Chondrocyte (in vitro differentiated cells): ENCODE measurements at regions not wholly inside any gene's neighbourhood (a gene's known extent, or its start where the extent isn't known, plus 50 kb on each side); places are given as distances from the start of the nearest gene placed in this dataset.
"Not testable (repeated sequence)": the region's sequence is repeated elsewhere in the genome, so short reads cannot be mapped to it uniquely, and the experiment has no call there.

Source experiments
- DNase-seq: peaks from one replicate; pipeline ENCODE4 v3.0.0; 2021; ENCODE audit warnings: mixed read lengths, low spot score
- H3K27ac Mint-ChIP-seq: one replicate; pipeline ENCODE4 v1.8.0; 2021; ENCODE audit warnings: mild to moderate bottlenecking, moderate library complexity, mixed read lengths; ENCODE audit not compliant: unreplicated experiment
- H3K27me3 Mint-ChIP-seq: 2 replicates; pipeline ENCODE4 v1.8.0; 2021; ENCODE audit warnings: low read depth, mixed read lengths
- H3K36me3 Mint-ChIP-seq: 2 replicates; pipeline ENCODE4 v1.8.0; 2021; ENCODE audit warnings: low read depth, mixed read lengths
- H3K4me1 Mint-ChIP-seq: 2 replicates; pipeline ENCODE4 v1.8.0; 2021; ENCODE audit warnings: low read depth, mild to moderate bottlenecking, mixed read lengths
- H3K4me3 Mint-ChIP-seq: one replicate; pipeline ENCODE4 v1.8.0; 2021; ENCODE audit warnings: mild to moderate bottlenecking, moderate library complexity, mixed read lengths; ENCODE audit not compliant: unreplicated experiment
- H3K9me3 Mint-ChIP-seq: 2 replicates; pipeline ENCODE4 v1.8.0; 2021; ENCODE audit warnings: low read depth, mixed read lengths
- TF ChIP-seq, protein P1 (sequence below): fragments of 200-600 bp; sonication (generic); IDR thresholded peaks from 2 replicates; pipeline ENCODE4 v1.5.0; 2021; ENCODE audit warnings: antibody characterized with exemption, mild to moderate bottlenecking, moderate library complexity

DNA sequence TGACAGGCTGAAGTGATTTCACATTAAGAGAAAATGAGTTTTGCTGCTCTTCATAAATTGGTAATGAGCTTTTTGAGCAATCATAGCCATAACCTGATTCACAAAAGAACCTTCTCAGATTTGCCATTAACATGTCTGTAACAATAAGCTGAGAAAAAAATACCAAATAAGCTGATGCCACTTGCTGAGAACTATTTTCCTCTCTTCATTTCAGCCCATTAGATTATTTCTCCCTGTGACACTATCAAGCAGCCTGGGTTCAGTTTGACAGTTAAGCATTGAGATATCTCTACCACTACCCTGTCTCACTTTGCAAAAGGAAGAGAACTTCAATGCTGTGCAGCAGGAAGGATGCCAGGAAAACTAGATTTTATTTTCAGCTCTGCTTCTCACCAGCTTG lies 673.9 kb downstream of the TRIB2 start:
- H3K27ac Mint-ChIP-seq = no peak overlapping the region
- no peaks in the 10 kb centered on the region for H3K36me3 Mint-ChIP-seq
- TF ChIP-seq, protein P1, sequence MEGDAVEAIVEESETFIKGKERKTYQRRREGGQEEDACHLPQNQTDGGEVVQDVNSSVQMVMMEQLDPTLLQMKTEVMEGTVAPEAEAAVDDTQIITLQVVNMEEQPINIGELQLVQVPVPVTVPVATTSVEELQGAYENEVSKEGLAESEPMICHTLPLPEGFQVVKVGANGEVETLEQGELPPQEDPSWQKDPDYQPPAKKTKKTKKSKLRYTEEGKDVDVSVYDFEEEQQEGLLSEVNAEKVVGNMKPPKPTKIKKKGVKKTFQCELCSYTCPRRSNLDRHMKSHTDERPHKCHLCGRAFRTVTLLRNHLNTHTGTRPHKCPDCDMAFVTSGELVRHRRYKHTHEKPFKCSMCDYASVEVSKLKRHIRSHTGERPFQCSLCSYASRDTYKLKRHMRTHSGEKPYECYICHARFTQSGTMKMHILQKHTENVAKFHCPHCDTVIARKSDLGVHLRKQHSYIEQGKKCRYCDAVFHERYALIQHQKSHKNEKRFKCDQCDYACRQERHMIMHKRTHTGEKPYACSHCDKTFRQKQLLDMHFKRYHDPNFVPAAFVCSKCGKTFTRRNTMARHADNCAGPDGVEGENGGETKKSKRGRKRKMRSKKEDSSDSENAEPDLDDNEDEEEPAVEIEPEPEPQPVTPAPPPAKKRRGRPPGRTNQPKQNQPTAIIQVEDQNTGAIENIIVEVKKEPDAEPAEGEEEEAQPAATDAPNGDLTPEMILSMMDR = no peak
- peaks cover 9% of the 10 kb centered on the region for H3K9me3 Mint-ChIP-seq
- no peak for DNase-seq
- H3K27me3 Mint-ChIP-seq = no peaks in the 10 kb centered on the region
- no peaks in the 10 kb centered on the region for H3K4me1 Mint-ChIP-seq
- no peak overlapping the region for H3K4me3 Mint-ChIP-seq

DNA sequence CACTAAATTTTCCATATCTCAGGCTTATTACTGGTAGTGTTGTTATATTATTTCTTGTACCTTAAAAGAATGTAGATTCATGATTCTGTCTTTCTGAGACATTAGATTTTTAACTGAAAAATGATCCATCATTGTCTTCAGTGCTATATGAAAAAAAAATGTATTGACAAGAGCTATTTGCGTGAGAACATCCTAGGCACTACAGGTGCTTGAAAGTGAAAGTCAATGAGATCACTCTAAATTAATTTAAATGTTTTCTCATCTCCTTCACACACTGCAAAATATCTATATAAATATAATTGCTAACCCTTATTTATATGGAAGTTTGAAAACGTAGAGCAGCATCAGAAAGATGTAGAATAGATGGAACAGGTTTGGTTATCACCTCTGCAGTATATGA lies 684.6 kb downstream of the TRIB2 start:
- peaks cover 3% of the 10 kb centered on the region for H3K27me3 Mint-ChIP-seq
- H3K27ac Mint-ChIP-seq = no peak overlapping the region
- no peak overlapping the region for H3K4me3 Mint-ChIP-seq
- H3K9me3 Mint-ChIP-seq = peaks cover 7% of the 10 kb centered on the region
- TF ChIP-seq, protein P1 = no peak
- H3K36me3 Mint-ChIP-seq = no peaks in the 10 kb centered on the region
- H3K4me1 Mint-ChIP-seq = no peaks in the 10 kb centered on the region
- no peak for DNase-seq

DNA sequence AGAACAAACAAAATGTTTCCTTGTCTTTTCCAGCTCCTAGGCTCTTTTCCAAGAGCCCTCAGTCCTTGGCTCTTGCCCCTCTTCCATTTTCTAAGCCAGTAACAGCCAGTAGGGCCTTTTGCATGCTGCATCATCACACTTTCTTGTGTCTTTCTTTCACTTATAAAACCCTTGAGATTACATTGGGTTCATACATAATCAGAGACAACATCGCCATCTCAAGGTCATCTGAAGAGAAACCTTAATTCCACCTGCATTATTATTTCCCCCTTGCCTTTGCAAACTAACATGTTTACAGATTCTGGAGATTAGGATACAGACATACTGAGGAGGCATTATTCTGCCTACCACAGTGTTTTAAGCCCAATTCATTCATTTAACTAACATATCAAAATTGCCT lies 697.3 kb downstream of the TRIB2 start:
- TF ChIP-seq, protein P1 = no peak
- Mint-ChIP-seq H3K9me3 (peaks cover 10% of the 10 kb centered on the region), H3K27me3 (peaks cover 1% of the 10 kb centered on the region), H3K27ac (no peak overlapping the region), H3K4me1 (no peaks in the 10 kb centered on the region), H3K36me3 (no peaks in the 10 kb centered on the region), H3K4me3 (no peak overlapping the region)
- DNase-seq = no peak

DNA sequence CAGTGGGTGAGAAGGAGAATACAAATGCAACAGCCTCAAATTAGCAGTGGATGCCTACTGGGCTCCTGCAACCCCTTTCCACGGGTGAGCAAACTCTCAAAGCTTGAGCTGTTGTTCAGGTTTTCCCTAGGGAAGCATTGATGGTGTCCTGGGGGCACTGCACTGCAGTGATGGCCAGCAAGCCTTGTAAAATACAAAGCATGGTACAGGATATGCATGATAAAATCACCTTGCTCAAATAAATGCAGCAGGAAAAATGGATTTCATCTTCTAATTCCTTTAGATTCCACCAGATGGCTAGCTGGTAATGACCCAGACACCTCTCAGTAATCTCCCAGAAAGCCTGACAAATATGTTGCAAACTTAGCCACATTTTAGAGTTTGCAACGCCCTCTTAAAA lies 698.2 kb downstream of the TRIB2 start:
- H3K27ac Mint-ChIP-seq = no peak overlapping the region
- no peak overlapping the region for H3K4me3 Mint-ChIP-seq
- TF ChIP-seq, protein P1 = no peak
- peaks cover 1% of the 10 kb centered on the region for H3K27me3 Mint-ChIP-seq
- no peaks in the 10 kb centered on the region for H3K36me3 Mint-ChIP-seq
- DNase-seq = no peak
- no peaks in the 10 kb centered on the region for H3K4me1 Mint-ChIP-seq
- peaks cover 10% of the 10 kb centered on the region for H3K9me3 Mint-ChIP-seq

DNA sequence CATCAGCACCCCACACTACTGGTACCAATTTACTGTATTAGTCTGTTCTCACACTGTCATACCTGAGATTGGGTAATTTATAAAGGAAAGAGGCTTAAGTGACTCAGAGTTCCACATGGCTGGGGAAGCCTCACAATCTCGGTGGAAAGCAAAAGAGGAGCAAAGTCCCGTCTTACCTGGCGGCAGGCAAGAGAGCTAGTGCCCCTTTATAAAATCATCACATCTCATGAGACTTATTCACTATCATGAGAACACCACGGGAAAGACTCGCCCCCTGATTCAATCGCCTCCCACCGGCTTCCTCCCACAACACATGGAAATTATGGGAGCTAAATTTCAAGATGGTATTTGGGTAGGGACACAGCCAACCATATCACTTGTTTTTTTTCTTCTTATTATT lies 717.2 kb downstream of the TRIB2 start:
- Mint-ChIP-seq H3K27ac (no peak overlapping the region), H3K4me3 (no peak overlapping the region), H3K27me3 (no peaks in the 10 kb centered on the region), H3K9me3 (peaks cover 2% of the 10 kb centered on the region), H3K36me3 (no peaks in the 10 kb centered on the region), H3K4me1 (no peaks in the 10 kb centered on the region)
- no peak for DNase-seq
- TF ChIP-seq, protein P1 = no peak

DNA sequence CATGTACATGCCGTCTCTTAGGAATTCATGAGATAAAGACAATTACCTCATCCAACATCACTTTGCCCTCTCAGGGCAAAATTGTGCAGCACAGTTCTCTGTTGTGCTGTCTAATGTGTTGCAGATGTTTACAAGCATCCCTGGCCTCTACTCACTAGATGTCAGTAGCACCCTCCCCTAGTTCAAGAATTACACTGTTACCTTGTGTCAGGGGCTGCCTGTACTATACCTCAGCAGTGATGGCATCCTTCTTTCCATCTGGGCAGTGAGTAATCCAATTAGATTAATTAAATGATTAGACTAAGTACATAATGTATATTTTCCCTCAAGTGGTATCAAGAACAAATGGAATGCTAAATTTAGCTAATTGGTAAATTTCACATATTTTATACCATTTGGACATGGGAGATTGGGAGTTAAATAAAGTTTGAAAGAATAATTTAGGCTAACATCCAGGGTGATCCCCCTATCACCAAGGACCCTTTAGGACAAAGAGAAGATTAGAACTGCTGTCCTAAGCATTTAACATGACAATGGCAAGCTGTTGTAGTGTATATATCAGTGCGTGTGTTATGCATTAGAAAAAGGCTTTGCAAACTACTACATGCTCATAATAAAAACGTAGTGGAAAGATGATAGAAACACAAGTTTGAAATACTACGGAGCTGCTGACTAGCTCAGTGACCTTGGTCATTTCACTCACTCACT lies 727.0 kb downstream of the TRIB2 start:
- H3K36me3 Mint-ChIP-seq, H3K4me1 Mint-ChIP-seq, H3K27me3 Mint-ChIP-seq, H3K27ac Mint-ChIP-seq, DNase-seq, H3K9me3 Mint-ChIP-seq, H3K4me3 Mint-ChIP-seq: not testable (repeated sequence)
